ENCODE measurements at regions not wholly inside any gene's neighbourhood (a gene's known extent, or its start where the extent isn't known, plus 50 kb on each side); places are given as distances from the start of the nearest gene placed in this dataset.

DNA sequence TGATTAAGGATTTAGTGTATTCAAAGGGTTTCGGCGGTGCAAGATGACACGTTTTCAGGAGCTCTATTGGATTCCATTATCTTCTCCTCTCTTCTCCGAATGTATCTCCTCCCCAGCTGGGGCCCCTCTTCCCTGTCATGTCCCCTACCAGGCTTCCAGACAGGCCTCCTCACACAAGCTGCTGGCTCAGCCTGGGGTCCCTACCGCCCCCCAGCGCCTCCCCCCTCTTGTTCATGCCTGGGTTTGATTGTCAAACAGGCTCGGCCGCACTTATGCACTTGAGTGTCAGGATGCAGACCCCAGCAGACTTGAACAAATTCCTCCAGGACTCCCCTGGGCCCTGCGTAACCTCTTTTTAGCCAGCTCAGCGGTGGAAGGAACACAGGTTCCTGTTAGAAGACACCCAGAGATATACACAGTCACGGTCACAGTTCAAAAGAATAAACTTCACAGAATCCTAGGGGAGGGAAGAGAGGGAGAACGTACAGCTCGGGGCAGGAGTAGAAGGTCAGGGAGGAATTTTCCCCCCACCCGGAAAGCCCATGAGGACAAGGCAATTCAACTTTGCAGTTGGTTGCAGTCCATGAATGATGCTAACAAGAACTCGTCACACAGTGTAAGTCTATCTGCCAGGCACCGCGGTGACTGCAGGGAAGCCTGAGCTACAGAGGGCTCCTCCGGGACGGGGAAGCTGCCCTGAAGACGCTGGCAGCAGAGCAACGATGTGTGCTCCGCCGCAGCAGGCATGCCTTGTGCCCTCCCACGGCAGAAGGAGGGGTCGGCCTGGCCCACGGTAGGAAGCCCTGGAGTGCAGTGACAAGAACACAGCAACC, 560.0 kb downstream of the BNC2 start (continued):
- no peak for TF ChIP-seq RFX5 (IDR thresholded peaks at IDR 0.05)
- no peak for TF ChIP-seq ZFP36 (IDR thresholded peaks at IDR 0.05; ENCODE audit: borderline replicate concordance, partially characterized antibody)
- TF ChIP-seq BHLHE40 (IDR thresholded peaks at IDR 0.05; ENCODE audit: low read depth, low read length) = no peak
- no peak for TF ChIP-seq FOSB (CRISPR knock-in tag; IDR thresholded peaks at IDR 0.05)
- no peak for TF ChIP-seq MAZ (IDR thresholded peaks at IDR 0.05; ENCODE audit: borderline replicate concordance, low read depth, low read length)
- TF ChIP-seq, protein P1, sequence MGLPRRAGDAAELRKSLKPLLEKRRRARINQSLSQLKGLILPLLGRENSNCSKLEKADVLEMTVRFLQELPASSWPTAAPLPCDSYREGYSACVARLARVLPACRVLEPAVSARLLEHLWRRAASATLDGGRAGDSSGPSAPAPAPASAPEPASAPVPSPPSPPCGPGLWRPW (IDR thresholded peaks at IDR 0.05) = no peak
- TF ChIP-seq GATA3 (IDR thresholded peaks at IDR 0.05; ENCODE audit: borderline replicate concordance) = no peak

GRCh38 chr9:16312116-16312515, 558.4 kb downstream of the BNC2 start:
- no peak overlapping the region for H3K4me2 ChIP-seq
- TF ChIP-seq, protein P2, sequence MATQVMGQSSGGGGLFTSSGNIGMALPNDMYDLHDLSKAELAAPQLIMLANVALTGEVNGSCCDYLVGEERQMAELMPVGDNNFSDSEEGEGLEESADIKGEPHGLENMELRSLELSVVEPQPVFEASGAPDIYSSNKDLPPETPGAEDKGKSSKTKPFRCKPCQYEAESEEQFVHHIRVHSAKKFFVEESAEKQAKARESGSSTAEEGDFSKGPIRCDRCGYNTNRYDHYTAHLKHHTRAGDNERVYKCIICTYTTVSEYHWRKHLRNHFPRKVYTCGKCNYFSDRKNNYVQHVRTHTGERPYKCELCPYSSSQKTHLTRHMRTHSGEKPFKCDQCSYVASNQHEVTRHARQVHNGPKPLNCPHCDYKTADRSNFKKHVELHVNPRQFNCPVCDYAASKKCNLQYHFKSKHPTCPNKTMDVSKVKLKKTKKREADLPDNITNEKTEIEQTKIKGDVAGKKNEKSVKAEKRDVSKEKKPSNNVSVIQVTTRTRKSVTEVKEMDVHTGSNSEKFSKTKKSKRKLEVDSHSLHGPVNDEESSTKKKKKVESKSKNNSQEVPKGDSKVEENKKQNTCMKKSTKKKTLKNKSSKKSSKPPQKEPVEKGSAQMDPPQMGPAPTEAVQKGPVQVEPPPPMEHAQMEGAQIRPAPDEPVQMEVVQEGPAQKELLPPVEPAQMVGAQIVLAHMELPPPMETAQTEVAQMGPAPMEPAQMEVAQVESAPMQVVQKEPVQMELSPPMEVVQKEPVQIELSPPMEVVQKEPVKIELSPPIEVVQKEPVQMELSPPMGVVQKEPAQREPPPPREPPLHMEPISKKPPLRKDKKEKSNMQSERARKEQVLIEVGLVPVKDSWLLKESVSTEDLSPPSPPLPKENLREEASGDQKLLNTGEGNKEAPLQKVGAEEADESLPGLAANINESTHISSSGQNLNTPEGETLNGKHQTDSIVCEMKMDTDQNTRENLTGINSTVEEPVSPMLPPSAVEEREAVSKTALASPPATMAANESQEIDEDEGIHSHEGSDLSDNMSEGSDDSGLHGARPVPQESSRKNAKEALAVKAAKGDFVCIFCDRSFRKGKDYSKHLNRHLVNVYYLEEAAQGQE (IDR thresholded peaks at IDR 0.05) = no peak
- TF ChIP-seq MYC (IDR thresholded peaks at IDR 0.05; ENCODE audit: borderline replicate concordance, low read length) = no peak
- no peak for TF ChIP-seq SMC3 (IDR thresholded peaks at IDR 0.05)
- no peak for TF ChIP-seq EP300 (IDR thresholded peaks at IDR 0.05)
- TF ChIP-seq SREBF2 (IDR thresholded peaks at IDR 0.05) = no peak
- no peak for TF ChIP-seq FOXS1 (CRISPR knock-in tag; IDR thresholded peaks at IDR 0.05)
- no peak for TF ChIP-seq HOXB13 (CRISPR knock-in tag; IDR thresholded peaks at IDR 0.05; ENCODE audit: low read depth)
- no peak for TF ChIP-seq RNF2 (IDR thresholded peaks at IDR 0.05; ENCODE audit: borderline replicate concordance, low read depth)
- TF ChIP-seq RCOR1 (IDR thresholded peaks at IDR 0.05; ENCODE audit: low read depth, low read length) = no peak
- TF ChIP-seq MAZ (IDR thresholded peaks at IDR 0.05; ENCODE audit: borderline replicate concordance, low read depth, low read length) = no peak
- no peak for TF ChIP-seq ZSCAN20 (CRISPR knock-in tag; IDR thresholded peaks at IDR 0.05)
- no peak for TF ChIP-seq KDM1A (IDR thresholded peaks at IDR 0.05; ENCODE audit: low read depth)
- TF ChIP-seq RAD21 (conservative IDR thresholded peaks at IDR 0.05 in 1 of 2, IDR thresholded peaks at IDR 0.05 in 1 of 2) = no peak
- WGBS (ENCODE audit: missing lambda C conversion rate) = 71% methylated on average over 6 of the region's 6 CpGs
- H3K9me3 ChIP-seq = no peaks in the 10 kb centered on the region
- POLR2A ChIA-PET = interaction anchor here (0.5 kb wide), 1 partner anchor 24 kb away, joined by 7 read pairs; no protein-coding TSS in a partner anchor
- CTCF ChIA-PET = interaction anchor here (1.5 kb wide), 1 partner anchor 20 kb away, joined by 3 read pairs; no protein-coding TSS in a partner anchor
- H3K27ac ChIP-seq = 0 out of 6 replicates have a peak overlapping the region, but pooled peaks of 1 of the 2 experiments have one; percentile 22
- FAIRE-seq = no peak
- DNase-seq (ENCODE audit: low read depth in 1 of 2, low spot score in 1 of 2) = no peak
- H3K4me1 ChIP-seq = peaks cover 12% of the 10 kb centered on the region
- H3K4me3 ChIP-seq = no peak overlapping the region
- no peak for ATAC-seq

DNA sequence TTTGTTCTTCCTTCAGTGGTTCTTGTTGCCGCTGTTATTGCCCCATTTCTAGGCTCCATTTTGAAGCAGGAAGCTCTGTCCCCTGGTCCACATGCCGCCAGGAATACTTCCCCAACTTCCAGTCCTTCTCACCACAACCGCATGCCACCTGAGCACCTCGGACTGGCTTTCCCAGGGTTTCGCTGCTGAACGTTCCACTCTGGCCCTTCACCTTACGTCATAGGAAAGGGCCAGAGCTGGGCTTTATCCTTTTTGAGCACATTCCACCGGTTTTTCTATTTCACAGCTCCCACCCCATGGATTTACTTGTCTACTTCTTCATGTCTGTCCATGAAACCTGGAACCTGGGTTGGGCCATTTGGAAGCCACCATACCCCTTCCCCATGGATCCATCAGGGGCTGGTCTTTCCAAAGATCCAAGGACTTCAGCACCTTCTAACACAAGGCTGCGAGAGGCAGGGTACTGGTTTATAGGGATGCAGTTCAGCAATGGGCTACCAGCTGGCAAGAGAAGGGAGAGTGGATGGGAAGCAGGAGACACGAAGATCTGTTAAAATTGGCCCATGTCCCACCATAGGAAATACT, 557.4 kb downstream of the BNC2 start:
- ATAC-seq = no peak
- no peak for FAIRE-seq
- DNase-seq (ENCODE audit: low read depth in 1 of 2, low spot score in 1 of 2) = no peak
- H3K9me3 ChIP-seq = no peaks in the 10 kb centered on the region
- no peak overlapping the region for H3K4me2 ChIP-seq
- WGBS (ENCODE audit: missing lambda C conversion rate) = 81% methylated on average over 10 of the region's 10 CpGs
- ChIA-PET POLR2A (no interaction called here), CTCF (interaction anchor here (1.1 kb wide), 1 partner anchor 11 kb away, joined by 3 read pairs; no protein-coding TSS in a partner anchor)
- peaks cover 3% of the 10 kb centered on the region for H3K4me1 ChIP-seq
- TF ChIP-seq PHF8 (IDR thresholded peaks at IDR 0.05; ENCODE audit: borderline replicate concordance, low read depth) (no peak), ZNF302 (CRISPR knock-in tag; IDR thresholded peaks at IDR 0.05) (no peak), HDAC2 (IDR thresholded peaks at IDR 0.05) (no peak)
- H3K4me3 ChIP-seq = no peak overlapping the region
- peak overlapping the region in 1 of 2 experiments; percentile 22; a peak in 2 of 6 replicates for H3K27ac ChIP-seq
